K562 (cell line): ENCODE measurements at regions not wholly inside any gene's neighbourhood (a gene's known extent, or its start where the extent isn't known, plus 50 kb on each side); places are given as distances from the start of the nearest gene placed in this dataset.

Experiments used
- ATAC-seq: fragments of 200-7000 bp; cut with Tn5 transposase; 3 replicates; pipeline ENCODE4 v1.9.1; 2020; ENCODE audit warnings: moderate library complexity
- BruUV-seq: library from RNA; stranded (reverse); fragments of 400-500 nt; replicated peaks from 2 replicates; lab custom pipeline; 2021; lab: Mats Ljungman, UMichigan
- CTCF ChIA-PET: fragments of 300-600 bp; formaldehyde crosslinking; extraction: SDS; loops from one replicate; lab custom pipeline; 2021; ENCODE audit warnings: low intra/inter-chr PET ratio; lab: Yijun Ruan, JAX
- POLR2A ChIA-PET: fragments of 300-600, 350-650 bp; sonication (Branson Sonifier 250); formaldehyde crosslinking; extraction: SDS; loops from one replicate; lab custom pipeline; 2021; ENCODE audit warnings: antibody characterized with exemption, inconsistent platforms; lab: Yijun Ruan, JAX
- DNase-seq, 4 experiments: peaks; one replicate each; pipeline versions ENCODE4 v3.0.0 to v3.0.0-alpha.2; 2011 to 2018; ENCODE audit warnings: low spot score in 3 of 4, mixed read lengths in 3 of 4; ENCODE audit errors: extremely low read depth in 1 of 4
- FAIRE-seq: peaks from 2 replicates; lab custom pipeline; 2011; peaks lifted over from hg19 to GRCh38; lab: Jason Lieb, UNC
- H2AFZ ChIP-seq: 2 replicates; pipeline ENCODE4 v1.6.0; 2011; ENCODE audit warnings: low read depth, low read length, control low read depth, inconsistent platforms
- H3K27ac ChIP-seq: fragments of 200-600 bp; 3 replicates; pipeline ENCODE4 v1.8.0; 2011; ENCODE audit warnings: low read depth, mild to moderate bottlenecking, control low read depth, inconsistent platforms, low read length, moderate library complexity, mixed read lengths; ENCODE audit errors: extremely low read depth
- H3K27me3 ChIP-seq, 2 experiments: fragments of 300-600 bp in 1 of 2; 2 replicates in 1 of 2; 3 replicates in 1 of 2; pipeline versions ENCODE4 v1.6.0 to v1.8.0; 2011; ENCODE audit warnings: inconsistent platforms in 2 of 2, low read length in 2 of 2, mild to moderate bottlenecking in 1 of 2, mixed read lengths in 1 of 2, moderate library complexity in 1 of 2; ENCODE audit not compliant: control insufficient read depth in 2 of 2, insufficient read depth in 2 of 2
- H3K36me3 ChIP-seq: fragments of 300-600 bp; 3 replicates; pipeline ENCODE4 v1.8.0; 2011; ENCODE audit warnings: mild to moderate bottlenecking, low read length, inconsistent platforms; ENCODE audit not compliant: control insufficient read depth, insufficient read depth
- H3K4me1 ChIP-seq, 2 experiments: fragments of 200-600 bp in 1 of 2; replicated peaks in 1 of 2; 2 replicates in 1 of 2; 3 replicates in 1 of 2; pipeline versions ENCODE4 v1.5.1 to v1.8.0; 2011; ENCODE audit warnings: inconsistent platforms in 2 of 2, low read length in 2 of 2, mild to moderate bottlenecking in 1 of 2, mixed read lengths in 1 of 2, moderate library complexity in 1 of 2; ENCODE audit not compliant: control insufficient read depth in 2 of 2, insufficient read depth in 2 of 2
- H3K4me2 ChIP-seq: 2 replicates; pipeline ENCODE4 v1.6.1; 2011; ENCODE audit warnings: low read length, control low read depth, inconsistent platforms, mixed read lengths; ENCODE audit not compliant: insufficient read depth
- H3K4me3 ChIP-seq: fragments of 200-600 bp; sonication (generic), shearing (Covaris generic); 2 replicates; pipeline ENCODE4 v1.5.1; 2016; ENCODE audit warnings: control low read depth, inconsistent platforms
- H3K79me2 ChIP-seq: fragments of 200-600 bp; 3 replicates; pipeline ENCODE4 v1.8.0; 2011; ENCODE audit warnings: low read length, inconsistent platforms; ENCODE audit not compliant: control insufficient read depth, insufficient read depth
- H3K9ac ChIP-seq, 2 experiments: 2 replicates each; pipeline versions ENCODE4 v1.6.0 to v1.6.1; 2011; ENCODE audit warnings: low read depth in 2 of 2, low read length in 2 of 2, control low read depth in 1 of 2, inconsistent platforms in 1 of 2, mild to moderate bottlenecking in 1 of 2, mixed read lengths in 1 of 2; ENCODE audit not compliant: insufficient read depth in 1 of 2
- H3K9me1 ChIP-seq: one replicate; pipeline ENCODE4 v1.6.0; 2011; ENCODE audit warnings: inconsistent platforms, mild to moderate bottlenecking, low read length, moderate library complexity; ENCODE audit not compliant: control insufficient read depth, insufficient read depth
- H3K9me3 ChIP-seq: replicated peaks from 2 replicates; pipeline ENCODE4 v1.5.1; 2011; ENCODE audit warnings: low read depth, low read length, inconsistent platforms; ENCODE audit not compliant: control insufficient read depth, insufficient read depth
- H4K20me1 ChIP-seq: replicated peaks from 2 replicates; pipeline ENCODE4 v1.6.1; 2011; ENCODE audit warnings: low read length, inconsistent platforms, mixed read lengths; ENCODE audit not compliant: control insufficient read depth, insufficient read depth
- ARID2 ChIP-seq: fragments of 450-650 bp; IDR thresholded peaks from 2 replicates; pipeline ENCODE4 v1.6.1; 2017; ENCODE audit warnings: antibody characterized with exemption, mild to moderate bottlenecking
- NR2C2 ChIP-seq, 2 experiments: fragments of 200-800 bp in 1 of 2; sonication (Bioruptor generic) in 1 of 2; sonication (generic) in 1 of 2; formaldehyde crosslinking in 1 of 2; IDR thresholded peaks; 2 replicates each; pipeline versions ENCODE4 v1.6.1 to v1.8.0; 2016 to 2022; ENCODE audit warnings: mild to moderate bottlenecking in 1 of 2, missing compliant biosample characterization in 1 of 2, missing genetic modification characterization in 1 of 2, missing genetic modification reagents in 1 of 2
- ZNF12 ChIP-seq: sonication (generic); formaldehyde crosslinking; IDR thresholded peaks from 2 replicates; pipeline ENCODE4 v1.4.0; 2020; ENCODE audit warnings: mild to moderate bottlenecking, missing genetic modification reagents
- ZNF583 ChIP-seq: fragments of 250-450 bp; sonication (Bioruptor Pico); IDR thresholded peaks from 2 replicates; pipeline ENCODE4 v1.4.0; 2020
- ZNF764 ChIP-seq: fragments of 250-450 bp; sonication (Bioruptor Pico); IDR thresholded peaks from 2 replicates; pipeline ENCODE4 v1.4.0; 2020; ENCODE audit warnings: low read depth, mild to moderate bottlenecking, moderate library complexity
- WGBS: fragments of 100-300 bp; shearing (Covaris generic); methylation state at CpG from one replicate; pipeline ENCODE4 v1.1.6; 2016; ENCODE audit warnings: low coverage, mixed read lengths; ENCODE audit not compliant: insufficient coverage; ENCODE audit errors: missing lambda C conversion rate; 5-methylcytosine and 5-hydroxymethylcytosine counted together
- in situ Hi-C: fragments of 300-500 bp; cut with MboI; formaldehyde crosslinking; loops from 4 replicates; pipeline ENCODE4 v1.15.0; 2018; ENCODE audit warnings: inconsistent platforms, mixed read lengths
- intact Hi-C: fragments of 100-400 bp; cut with micrococcal nuclease; formaldehyde crosslinking; loops from 2 replicates; pipeline ENCODE4 v1.14.2; 2022

DNA sequence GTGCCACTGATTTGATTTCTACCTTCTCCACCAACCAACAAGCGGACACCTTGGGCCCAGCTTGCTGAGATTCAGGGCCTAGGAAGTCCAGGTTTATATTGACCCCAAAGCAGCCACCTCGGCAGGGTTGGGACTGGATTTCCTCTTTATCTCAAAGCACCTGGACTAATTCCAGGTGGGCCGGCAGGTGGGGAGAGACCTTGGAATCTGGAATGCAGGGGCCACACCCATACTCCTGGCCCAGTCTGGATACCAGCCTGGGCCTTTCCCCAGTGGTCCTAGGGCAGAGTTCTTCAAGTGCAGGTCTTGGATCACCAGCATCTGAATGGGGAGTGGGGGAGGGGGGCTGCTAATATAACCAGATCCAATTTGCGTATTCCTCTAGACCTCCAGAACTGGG is 93.1 kb downstream of the PCDH1 start:
- FAIRE-seq = no peak
- Histone ChIP-seq H3K27ac (no peak overlapping the region), H3K4me2 (no peak overlapping the region), H3K9me1 (no peaks in the 10 kb centered on the region), H3K79me2 (no peaks in the 10 kb centered on the region), H3K27me3 (peaks cover 8 to 45% of the 10 kb centered on the region in 2 experiments; a peak in 3 of 5 replicates), H3K9ac (no peak overlapping the region), H3K4me1 (no peaks in the 10 kb centered on the region), H3K36me3 (no peaks in the 10 kb centered on the region), H4K20me1 (peaks cover 8% of the 10 kb centered on the region), H3K9me3 (no peaks in the 10 kb centered on the region), H2AFZ (no peak overlapping the region), H3K4me3 (no peak overlapping the region)
- BruUV-seq = no TSS peak
- no peak for DNase-seq
- no peak for ATAC-seq
- intact Hi-C loops (no loop called here), in situ Hi-C loops (no loop called here)
- WGBS = 10% methylated on average over 4 of the region's 4 CpGs
- no peak for TF ChIP-seq ZNF583
- TF ChIP-seq ZNF764 (CRISPR knock-in tag) = no peak
- no peak for TF ChIP-seq ZNF12 (CRISPR knock-in tag)
- no peak for TF ChIP-seq ARID2
- ChIA-PET POLR2A (no interaction called here), CTCF (no interaction called here)

DNA sequence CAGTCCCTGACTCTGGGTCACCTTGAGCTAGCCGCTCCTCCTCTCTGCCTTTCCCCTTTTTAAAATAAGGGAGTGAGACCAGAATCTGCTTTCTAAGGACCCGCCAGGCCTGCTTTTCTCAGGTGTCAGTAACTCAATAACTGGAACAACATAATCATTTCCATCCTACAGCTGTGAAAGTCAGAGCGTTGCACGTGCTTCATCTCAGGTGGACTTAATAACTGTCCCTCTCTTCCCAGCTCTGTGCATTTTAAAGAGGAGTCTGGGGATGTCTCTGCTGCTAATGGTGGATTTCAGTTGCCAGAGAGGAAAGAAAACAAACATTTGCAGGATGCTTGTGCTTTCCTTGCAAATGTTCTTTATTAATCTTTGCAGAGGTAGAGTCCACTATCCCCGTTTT is 93.7 kb downstream of the PCDH1 start:
- intact Hi-C loops = no loop called here
- Histone ChIP-seq H3K27ac (no peak overlapping the region), H3K4me2 (no peak overlapping the region), H4K20me1 (peaks cover 8% of the 10 kb centered on the region), H2AFZ (no peak overlapping the region), H3K9me1 (no peaks in the 10 kb centered on the region), H3K4me3 (no peak overlapping the region), H3K27me3 (peaks cover 8 to 45% of the 10 kb centered on the region in 2 experiments; a peak in 3 of 5 replicates), H3K36me3 (no peaks in the 10 kb centered on the region)
- no TSS peak for BruUV-seq
- CTCF ChIA-PET = no interaction called here
- TF ChIP-seq NR2C2 (CRISPR knock-in tag; IDR thresholded peaks at IDR 0.05) (no peak), NR2C2 (tag; IDR thresholded peaks at IDR 0.05) (no peak)
- TF ChIP-seq, all 486 proteins: peak for 0
- no peaks in the 10 kb centered on the region for H3K79me2 ChIP-seq
- POLR2A ChIA-PET = interaction anchor here (0.5 to 1.7 kb wide), 2 partner anchors 10 to 14 kb away, joined by 3 to 4 read pairs; no protein-coding TSS in a partner anchor
- H3K4me1 ChIP-seq = no peaks in the 10 kb centered on the region
- no peaks in the 10 kb centered on the region for H3K9me3 ChIP-seq
- no peak overlapping the region for H3K9ac ChIP-seq
- DNase-seq = no peak
- ATAC-seq = no peak
- 2% methylated on average over 5 of the region's 5 CpGs for WGBS
- in situ Hi-C loops = no loop called here
- no peak for FAIRE-seq
